Thoracic aorta (tissue), 2 donors: ENCODE measurements at regions not wholly inside any gene's neighbourhood (a gene's known extent, or its start where the extent isn't known, plus 50 kb on each side); places are given as distances from the start of the nearest gene placed in this dataset.

ENCODE experiments used
- ATAC-seq: fragments of 150-250 bp; one replicate; pipeline ENCODE4 v1.8.0; 2017; ENCODE audit warnings: low read depth; ENCODE audit not compliant: insufficient number of reproducible peaks, low FRiP score
- DNase-seq: peaks from one replicate; pipeline ENCODE4 v3.0.0-alpha.2; 2020; ENCODE audit warnings: low spot score
- H3K27ac ChIP-seq, 2 donors: fragments of 200-600 bp; sonication (generic); 1 replicate in 1 of 2; 2 replicates in 1 of 2; pipeline ENCODE4 v1.5.1; 2016; ENCODE audit warnings: mild to moderate bottlenecking in 2 of 2, moderate library complexity in 2 of 2
- H3K27me3 ChIP-seq: fragments of 200-600 bp; sonication (generic); replicated peaks from 2 replicates; pipeline ENCODE4 v1.6.0; 2016; ENCODE audit warnings: mild to moderate bottlenecking; ENCODE audit not compliant: insufficient read depth
- H3K36me3 ChIP-seq: fragments of 200-600 bp; sonication (generic); one replicate; pipeline ENCODE4 v1.5.1; 2016
- H3K4me1 ChIP-seq, 2 donors: fragments of 200-600 bp; sonication (generic); 1 replicate in 1 of 2; 2 replicates in 1 of 2; pipeline versions ENCODE4 v1.5.1 to v1.6.0; 2016; ENCODE audit warnings: low read depth in 2 of 2, mild to moderate bottlenecking in 1 of 2; ENCODE audit not compliant: control insufficient read depth in 1 of 2
- H3K4me3 ChIP-seq: fragments of 200-600 bp; sonication (generic); 2 replicates; pipeline ENCODE4 v1.5.1; 2016; ENCODE audit warnings: mild to moderate bottlenecking
- H3K9me3 ChIP-seq: fragments of 200-600 bp; sonication (generic); 2 replicates; pipeline ENCODE4 v1.5.1; 2016
- TF ChIP-seq, protein P1 (sequence below): fragments of 200-600 bp; sonication (generic); IDR thresholded peaks from one replicate; pipeline ENCODE4 v1.5.1; 2019; ENCODE audit warnings: antibody characterized with exemption

DNA sequence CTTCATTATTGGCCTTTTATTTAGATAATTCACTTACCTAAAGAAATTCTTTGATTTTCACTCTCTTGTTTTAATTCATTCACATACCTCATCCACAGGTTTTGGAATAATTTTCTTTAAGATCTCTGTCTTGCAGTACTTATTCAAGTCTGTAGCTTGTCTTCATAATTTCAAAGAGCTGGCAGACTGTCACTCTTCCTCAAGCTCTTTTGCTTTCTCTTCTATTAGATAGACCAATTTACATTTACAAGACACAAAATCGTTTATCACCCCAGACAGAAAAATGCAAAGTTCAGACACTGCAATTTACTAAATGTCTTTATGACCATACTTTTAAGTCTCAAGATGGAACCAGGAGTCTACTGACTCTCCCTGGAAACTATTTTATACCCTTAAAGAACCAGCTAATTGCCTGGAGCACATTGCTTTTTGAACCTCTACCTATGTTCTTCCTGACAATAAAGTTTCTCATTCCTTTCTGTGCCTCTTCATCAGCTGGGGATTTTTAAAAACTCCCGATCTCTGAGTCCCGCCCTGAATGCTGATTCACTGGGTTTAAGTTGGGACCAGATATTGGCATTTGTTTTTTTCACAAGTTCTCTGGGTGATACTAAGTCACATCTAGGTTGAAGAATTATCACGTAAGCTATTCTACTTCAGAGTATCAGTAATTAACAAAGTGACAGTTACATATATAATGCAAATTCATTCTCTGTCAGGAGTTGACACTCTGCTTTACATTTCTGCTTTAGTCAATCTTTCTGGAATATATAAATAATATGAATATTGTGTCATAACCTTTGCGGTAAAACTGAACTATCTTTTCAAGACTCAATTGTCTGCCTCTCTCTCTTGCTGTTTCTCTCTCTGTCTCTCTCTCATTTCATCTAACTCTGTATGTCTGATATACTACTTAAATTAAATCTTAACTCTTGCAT is 196.4 kb downstream of the PCDH7 start:
- H3K9me3 ChIP-seq, result no peaks in the 10 kb centered on the region
- ATAC-seq (no peak), DNase-seq (no peak)
- no peaks in the 10 kb centered on the region for H3K36me3 ChIP-seq
- H3K27me3 ChIP-seq, result no peaks in the 10 kb centered on the region
- H3K4me3 ChIP-seq, result no peak overlapping the region
- TF ChIP-seq, protein P1, sequence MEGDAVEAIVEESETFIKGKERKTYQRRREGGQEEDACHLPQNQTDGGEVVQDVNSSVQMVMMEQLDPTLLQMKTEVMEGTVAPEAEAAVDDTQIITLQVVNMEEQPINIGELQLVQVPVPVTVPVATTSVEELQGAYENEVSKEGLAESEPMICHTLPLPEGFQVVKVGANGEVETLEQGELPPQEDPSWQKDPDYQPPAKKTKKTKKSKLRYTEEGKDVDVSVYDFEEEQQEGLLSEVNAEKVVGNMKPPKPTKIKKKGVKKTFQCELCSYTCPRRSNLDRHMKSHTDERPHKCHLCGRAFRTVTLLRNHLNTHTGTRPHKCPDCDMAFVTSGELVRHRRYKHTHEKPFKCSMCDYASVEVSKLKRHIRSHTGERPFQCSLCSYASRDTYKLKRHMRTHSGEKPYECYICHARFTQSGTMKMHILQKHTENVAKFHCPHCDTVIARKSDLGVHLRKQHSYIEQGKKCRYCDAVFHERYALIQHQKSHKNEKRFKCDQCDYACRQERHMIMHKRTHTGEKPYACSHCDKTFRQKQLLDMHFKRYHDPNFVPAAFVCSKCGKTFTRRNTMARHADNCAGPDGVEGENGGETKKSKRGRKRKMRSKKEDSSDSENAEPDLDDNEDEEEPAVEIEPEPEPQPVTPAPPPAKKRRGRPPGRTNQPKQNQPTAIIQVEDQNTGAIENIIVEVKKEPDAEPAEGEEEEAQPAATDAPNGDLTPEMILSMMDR, result no peak
- no peak overlapping the region for H3K27ac ChIP-seq
- H3K4me1 ChIP-seq, result peaks cover 21 to 30% of the 10 kb centered on the region in 2 donors

DNA sequence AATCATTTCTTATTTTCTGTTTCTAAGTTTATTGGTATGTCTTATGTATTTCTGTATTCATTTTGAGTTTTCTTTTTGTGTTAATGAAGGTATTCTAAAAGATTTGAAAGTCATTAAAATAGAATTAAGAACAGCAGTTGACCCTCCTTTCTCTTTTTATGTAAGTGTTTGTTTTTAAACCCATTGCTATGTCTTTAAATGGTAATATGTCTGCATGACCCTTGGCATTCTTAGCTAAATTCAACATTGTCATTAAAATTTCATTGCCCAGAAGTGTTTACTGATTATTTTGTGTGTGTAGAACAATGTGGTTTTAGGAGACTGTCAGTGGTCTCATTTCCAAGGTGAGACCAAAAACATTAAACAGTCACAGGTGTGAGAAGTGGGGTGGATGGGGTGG is 197.8 kb downstream of the PCDH7 start:
- DNase-seq, result no peak
- Histone ChIP-seq H3K36me3 (no peaks in the 10 kb centered on the region), H3K27me3 (no peaks in the 10 kb centered on the region), H3K4me1 (peaks cover 13 to 21% of the 10 kb centered on the region in 2 donors), H3K27ac (no peak overlapping the region), H3K9me3 (no peaks in the 10 kb centered on the region), H3K4me3 (no peak overlapping the region)
- TF ChIP-seq, protein P1, result no peak
- ATAC-seq, result no peak

DNA sequence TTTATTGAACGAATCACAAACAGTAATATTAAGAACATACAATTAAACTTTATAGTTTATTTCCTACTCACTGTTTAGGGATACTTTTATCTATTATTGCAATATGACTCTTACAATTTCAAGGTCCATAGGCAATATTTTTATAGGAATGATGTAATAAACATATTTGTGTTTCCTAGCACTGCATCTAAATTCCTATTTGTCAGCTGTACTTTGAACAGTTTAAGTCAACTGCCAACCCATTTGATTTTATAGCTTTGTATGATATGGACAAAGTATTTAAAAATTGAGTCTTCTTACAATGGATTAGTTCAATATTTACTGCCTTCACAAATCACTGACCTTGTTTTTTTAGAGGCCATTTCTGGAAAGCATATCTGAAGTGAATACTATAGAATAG is 199.3 kb downstream of the PCDH7 start:
- Histone ChIP-seq H3K4me3 (no peak overlapping the region), H3K27me3 (no peaks in the 10 kb centered on the region), H3K4me1 (peaks cover 10 to 12% of the 10 kb centered on the region in 2 donors), H3K36me3 (no peaks in the 10 kb centered on the region), H3K9me3 (no peaks in the 10 kb centered on the region), H3K27ac (no peak overlapping the region)
- ATAC-seq, result no peak
- TF ChIP-seq, protein P1, result no peak
- DNase-seq, result no peak

DNA sequence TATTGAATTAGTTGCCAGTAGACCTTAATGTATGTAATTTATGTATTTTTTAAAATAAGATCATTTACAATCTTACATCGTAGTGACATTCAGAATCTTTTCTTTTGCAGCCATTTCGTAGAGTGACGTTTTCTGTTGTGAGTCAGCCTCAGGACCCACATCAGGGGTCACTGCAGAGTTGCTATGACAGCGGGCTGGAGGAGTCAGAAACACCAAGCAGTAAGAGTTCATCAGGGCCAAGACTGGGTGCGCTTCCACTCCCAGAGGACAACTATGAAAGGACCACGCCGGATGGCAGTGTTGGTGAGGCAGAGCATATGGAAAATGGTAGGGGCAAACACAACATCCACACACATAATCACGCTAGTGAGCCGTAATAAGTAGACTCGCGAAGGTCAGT is 199.9 kb downstream of the PCDH7 start:
- ATAC-seq (no peak), DNase-seq (no peak)
- Histone ChIP-seq H3K4me1 (peaks cover 10 to 12% of the 10 kb centered on the region in 2 donors), H3K27me3 (no peaks in the 10 kb centered on the region), H3K4me3 (no peak overlapping the region), H3K36me3 (no peaks in the 10 kb centered on the region), H3K27ac (no peak overlapping the region), H3K9me3 (no peaks in the 10 kb centered on the region)
- TF ChIP-seq, protein P1, result no peak

DNA sequence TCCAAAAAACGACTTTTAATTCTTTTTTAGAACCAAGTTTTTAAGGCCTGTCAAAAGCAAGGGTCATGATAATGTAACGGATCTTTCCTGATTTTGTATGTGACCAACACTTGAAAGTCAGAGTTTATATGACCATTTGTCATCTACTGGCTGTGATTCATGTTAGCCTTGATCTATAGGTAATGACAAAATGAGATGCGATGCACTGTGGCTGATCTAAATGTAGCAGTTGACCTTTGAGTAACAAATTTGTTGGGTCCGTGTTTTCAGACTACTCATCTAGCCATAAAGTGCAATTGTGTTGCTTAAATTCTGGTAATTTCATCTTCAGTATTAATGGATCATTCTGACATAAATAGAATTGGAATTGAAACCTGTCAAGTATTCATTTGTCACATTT is 202.5 kb downstream of the PCDH7 start:
- no peak for DNase-seq
- TF ChIP-seq, protein P1, result no peak

More for the DNA sequence above, 202.5 kb downstream of the PCDH7 start:
- Histone ChIP-seq H3K27me3 (no peaks in the 10 kb centered on the region), H3K36me3 (no peaks in the 10 kb centered on the region), H3K27ac (no peak overlapping the region), H3K4me1 (peaks cover 10 to 12% of the 10 kb centered on the region in 2 donors), H3K9me3 (no peaks in the 10 kb centered on the region), H3K4me3 (no peak overlapping the region)
- ATAC-seq, result no peak
